CD4-positive, alpha-beta memory T cell (primary cell): ENCODE measurements at regions not wholly inside any gene's neighbourhood (a gene's known extent, or its start where the extent isn't known, plus 50 kb on each side); places are given as distances from the start of the nearest gene placed in this dataset.

Experiments used
- CTCF ChIA-PET: fragments of 350-600 bp; sonication (Branson Sonifier 250); formaldehyde crosslinking; loops from one replicate; lab custom pipeline; 2021; ENCODE audit warnings: inconsistent platforms; ENCODE audit not compliant: partially characterized antibody; lab: Charles Lee
- POLR2A ChIA-PET: fragments of 350-600 bp; sonication (Branson Sonifier 250); formaldehyde crosslinking; loops from one replicate; lab custom pipeline; 2021; ENCODE audit not compliant: partially characterized antibody; lab: Charles Lee
- DNase-seq, 5 donors: peaks; one replicate each; pipeline versions ENCODE4 v3.0.0 to v3.0.0-alpha.2; 2020 to 2022; ENCODE audit warnings: mixed read lengths in 1 of 5
- H3K27ac ChIP-seq: one replicate; pipeline ENCODE4 v1.7.0; 2013; ENCODE audit warnings: low read depth, low read length
- H3K27me3 ChIP-seq: 2 replicates; pipeline ENCODE4 v1.7.0; 2013; ENCODE audit warnings: mild to moderate bottlenecking, low read length, moderate library complexity; ENCODE audit not compliant: insufficient read depth
- H3K36me3 ChIP-seq: 2 replicates; pipeline ENCODE4 v1.7.0; 2013; ENCODE audit warnings: mild to moderate bottlenecking, low read length, moderate library complexity; ENCODE audit not compliant: insufficient read depth
- H3K4me1 ChIP-seq: 2 replicates; pipeline ENCODE4 v1.7.0; 2013; ENCODE audit warnings: mild to moderate bottlenecking, low read length, moderate library complexity; ENCODE audit not compliant: insufficient read depth
- H3K4me3 ChIP-seq, 2 donors: one replicate each; pipeline ENCODE4 v1.7.0; 2013; ENCODE audit warnings: low read length in 2 of 2, mild to moderate bottlenecking in 1 of 2
- H3K9me3 ChIP-seq, 2 donors: one replicate each; pipeline ENCODE4 v1.7.0; 2013; ENCODE audit warnings: low read length in 2 of 2, control low read depth in 1 of 2; ENCODE audit not compliant: control insufficient read depth in 1 of 2
- H3K27ac Mint-ChIP-seq, 7 donors: one replicate each; pipeline ENCODE4 v1.8.0; 2020 to 2021; ENCODE audit warnings: mixed read lengths in 7 of 7, mild to moderate bottlenecking in 6 of 7, inconsistent platforms in 3 of 7, moderate library complexity in 3 of 7
- H3K27me3 Mint-ChIP-seq, 2 donors: one replicate each; pipeline ENCODE4 v1.8.0; 2020 to 2021; ENCODE audit warnings: mixed read lengths in 2 of 2
- H3K36me3 Mint-ChIP-seq, 2 donors: one replicate each; pipeline ENCODE4 v1.8.0; 2020 to 2021; ENCODE audit warnings: mixed read lengths in 2 of 2, inconsistent platforms in 1 of 2, mild to moderate bottlenecking in 1 of 2
- H3K4me1 Mint-ChIP-seq, 4 donors: one replicate each; pipeline ENCODE4 v1.8.0; 2020 to 2021; ENCODE audit warnings: mixed read lengths in 4 of 4, mild to moderate bottlenecking in 1 of 4
- H3K4me3 Mint-ChIP-seq, 8 donors: one replicate each; pipeline ENCODE4 v1.8.0; 2020 to 2021; ENCODE audit warnings: mixed read lengths in 8 of 8, mild to moderate bottlenecking in 7 of 8, moderate library complexity in 6 of 8, inconsistent platforms in 3 of 8
- H3K9me3 Mint-ChIP-seq, 8 donors: one replicate each; pipeline ENCODE4 v1.8.0; 2020 to 2021; ENCODE audit warnings: mixed read lengths in 8 of 8, mild to moderate bottlenecking in 5 of 8, inconsistent platforms in 3 of 8, moderate library complexity in 1 of 8
- intact Hi-C: fragments of 100-400 bp; cut with micrococcal nuclease; formaldehyde crosslinking; loops from one replicate; pipeline ENCODE4 v1.15.1; 2023

DNA sequence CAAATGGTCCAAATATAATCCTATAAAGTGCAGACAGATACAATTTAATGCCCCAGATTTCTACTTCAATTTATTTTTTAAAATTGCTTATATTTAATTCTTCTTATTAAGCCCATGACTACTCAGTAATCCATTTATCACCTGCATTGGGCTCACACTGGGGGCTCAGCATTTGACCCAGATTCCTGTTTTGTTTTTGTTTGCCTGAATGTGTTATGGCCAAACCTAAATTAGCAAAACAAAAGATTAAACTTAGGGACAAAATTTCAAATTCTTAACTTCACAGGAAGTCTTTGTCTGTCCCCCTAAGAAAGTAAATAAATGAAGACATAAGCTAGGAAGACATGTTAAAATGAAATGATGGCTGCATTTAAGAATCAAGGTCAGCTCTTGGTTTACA lies 322.3 kb downstream of the RMST start:
- POLR2A ChIA-PET = no interaction called here
- Histone ChIP-seq H3K9me3 (no peaks in the 10 kb centered on the region), H3K27me3 (no peaks in the 10 kb centered on the region), H3K4me3 (no peak overlapping the region), H3K4me1 (no peaks in the 10 kb centered on the region), H3K36me3 (no peaks in the 10 kb centered on the region), H3K27ac (no peak overlapping the region)
- Mint-ChIP-seq H3K4me3 (no peak overlapping the region), H3K27ac (no peak overlapping the region), H3K27me3 (no peaks in the 10 kb centered on the region), H3K9me3 (peaks cover 0 to 6% (median 0%) of the 10 kb centered on the region in 8 donors), H3K36me3 (no peaks in the 10 kb centered on the region), H3K4me1 (no peaks in the 10 kb centered on the region)
- DNase-seq = no peak
- intact Hi-C loops = no loop called here
- CTCF ChIA-PET = no interaction called here

- ChIA-PET CTCF (no interaction called here), POLR2A (no interaction called here)
- Mint-ChIP-seq H3K27ac (no peak overlapping the region), H3K4me1 (no peaks in the 10 kb centered on the region), H3K36me3 (no peaks in the 10 kb centered on the region), H3K27me3 (no peaks in the 10 kb centered on the region), H3K4me3 (no peak overlapping the region), H3K9me3 (peaks cover 0 to 10% (median 5%) of the 10 kb centered on the region in 8 donors)
- no peak for DNase-seq
- no peak overlapping the region for H3K4me3 ChIP-seq
- intact Hi-C loops = no loop called here
- H3K9me3 ChIP-seq = no peaks in the 10 kb centered on the region
- no peak overlapping the region for H3K27ac ChIP-seq
- no peaks in the 10 kb centered on the region for H3K27me3 ChIP-seq
- H3K36me3 ChIP-seq = no peaks in the 10 kb centered on the region
- H3K4me1 ChIP-seq = no peaks in the 10 kb centered on the region
These were observed 327.7 kb downstream of the RMST start for GRCh38 chr12:97790281-97790680.

DNA sequence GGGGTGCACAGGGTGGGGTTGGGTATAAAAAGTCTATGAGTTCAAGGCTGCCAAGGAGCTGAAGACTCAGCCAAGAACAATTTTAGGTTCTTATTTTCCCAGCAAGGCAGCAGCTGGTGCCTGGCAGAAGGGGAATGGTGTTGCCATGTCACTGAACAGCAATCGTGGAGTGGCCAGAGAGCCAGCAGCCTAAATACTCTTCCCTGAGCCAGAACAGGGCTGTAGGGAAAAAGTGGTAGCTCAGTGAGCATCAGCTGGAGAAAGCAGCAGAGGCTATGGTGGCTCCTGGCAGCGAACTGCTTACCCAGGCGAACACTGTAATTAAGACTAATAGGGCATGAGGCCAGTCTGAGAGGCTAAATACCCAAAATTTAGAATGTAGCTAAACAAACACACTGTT lies 334.9 kb downstream of the RMST start:
- Mint-ChIP-seq H3K36me3 (no peaks in the 10 kb centered on the region), H3K9me3 (peaks cover 0 to 9% (median 4%) of the 10 kb centered on the region in 8 donors)
- CTCF ChIA-PET = no interaction called here

DNA sequence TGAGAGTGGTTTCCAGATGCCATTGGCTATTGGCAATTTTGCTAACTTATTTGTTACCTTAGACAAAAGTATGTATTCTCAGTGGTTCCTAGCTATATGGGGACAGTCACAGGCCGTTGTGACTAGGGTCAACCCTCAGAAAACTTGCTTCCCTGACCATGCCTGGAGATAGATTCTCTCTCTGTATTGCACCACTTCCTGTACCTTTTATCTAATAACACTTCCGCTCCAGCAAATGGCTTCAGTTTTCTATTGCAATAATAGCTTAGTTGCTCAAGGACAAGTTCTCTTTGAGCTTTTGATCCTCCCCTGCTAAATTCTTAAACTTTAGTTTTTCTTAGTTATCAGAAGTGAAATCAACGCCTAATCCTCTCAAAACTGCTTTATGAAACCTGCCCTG lies 338.0 kb downstream of the RMST start:
- Mint-ChIP-seq H3K36me3 (no peaks in the 10 kb centered on the region), H3K4me1 (no peaks in the 10 kb centered on the region), H3K27ac (no peak overlapping the region), H3K9me3 (peaks cover 0 to 8% (median 0%) of the 10 kb centered on the region in 8 donors), H3K27me3 (peaks cover 0 to 1% of the 10 kb centered on the region in 2 donors), H3K4me3 (no peak overlapping the region)
- Histone ChIP-seq H3K27ac (no peak overlapping the region), H3K27me3 (no peaks in the 10 kb centered on the region), H3K36me3 (no peaks in the 10 kb centered on the region), H3K9me3 (no peaks in the 10 kb centered on the region), H3K4me1 (no peaks in the 10 kb centered on the region), H3K4me3 (no peak overlapping the region)
- no peak for DNase-seq
- ChIA-PET CTCF (no interaction called here), POLR2A (no interaction called here)
- intact Hi-C loops = no loop called here

More for the DNA sequence above, 334.9 kb downstream of the RMST start:
- no peak overlapping the region for H3K27ac ChIP-seq
- H3K4me1 ChIP-seq = no peaks in the 10 kb centered on the region
- intact Hi-C loops = no loop called here
- no peaks in the 10 kb centered on the region for H3K4me1 Mint-ChIP-seq
- H3K9me3 ChIP-seq = no peaks in the 10 kb centered on the region
- H3K36me3 ChIP-seq = no peaks in the 10 kb centered on the region
- H3K27me3 ChIP-seq = no peaks in the 10 kb centered on the region
- POLR2A ChIA-PET = no interaction called here
- H3K4me3 ChIP-seq = no peak overlapping the region
- no peak for DNase-seq
- H3K4me3 Mint-ChIP-seq = no peak overlapping the region
- H3K27ac Mint-ChIP-seq = no peak overlapping the region
- no peaks in the 10 kb centered on the region for H3K27me3 Mint-ChIP-seq

- POLR2A ChIA-PET = no interaction called here
- Histone ChIP-seq H3K36me3 (no peaks in the 10 kb centered on the region), H3K9me3 (no peaks in the 10 kb centered on the region), H3K27me3 (no peaks in the 10 kb centered on the region), H3K4me3 (no peak overlapping the region), H3K4me1 (no peaks in the 10 kb centered on the region), H3K27ac (no peak overlapping the region)
- CTCF ChIA-PET = no interaction called here
- Mint-ChIP-seq H3K9me3 (peaks cover 0 to 9% (median 0%) of the 10 kb centered on the region in 8 donors), H3K4me3 (no peak overlapping the region), H3K27me3 (peaks cover 0 to 1% of the 10 kb centered on the region in 2 donors), H3K4me1 (no peaks in the 10 kb centered on the region), H3K27ac (no peak overlapping the region), H3K36me3 (no peaks in the 10 kb centered on the region)
- intact Hi-C loops = no loop called here
- no peak for DNase-seq
These were observed 339.0 kb downstream of the RMST start for GRCh38 chr12:97801471-97802059.

GRCh38 chr12:97805146-97805545 lies 342.5 kb downstream of the RMST start:
- Histone ChIP-seq H3K4me1 (no peaks in the 10 kb centered on the region), H3K9me3 (no peaks in the 10 kb centered on the region), H3K27ac (no peak overlapping the region), H3K36me3 (no peaks in the 10 kb centered on the region), H3K4me3 (no peak overlapping the region), H3K27me3 (no peaks in the 10 kb centered on the region)
- Mint-ChIP-seq H3K4me3 (no peak overlapping the region), H3K27me3 (peaks cover 0 to 3% of the 10 kb centered on the region in 2 donors), H3K4me1 (no peaks in the 10 kb centered on the region), H3K36me3 (no peaks in the 10 kb centered on the region), H3K27ac (no peak overlapping the region), H3K9me3 (peaks cover 0 to 4% (median under 1%) of the 10 kb centered on the region in 8 donors)
- intact Hi-C loops = no loop called here
- POLR2A ChIA-PET = no interaction called here
- CTCF ChIA-PET = no interaction called here
- DNase-seq = no peak

GRCh38 chr12:97813301-97813700 lies 350.7 kb downstream of the RMST start:
- peaks cover 0 to 10% (median under 1%) of the 10 kb centered on the region in 8 donors for H3K9me3 Mint-ChIP-seq
- no peak overlapping the region for H3K4me3 Mint-ChIP-seq
- Histone ChIP-seq H3K4me3 (no peak overlapping the region), H3K36me3 (no peaks in the 10 kb centered on the region), H3K27ac (no peak overlapping the region), H3K27me3 (no peaks in the 10 kb centered on the region), H3K9me3 (no peaks in the 10 kb centered on the region), H3K4me1 (no peaks in the 10 kb centered on the region)
- intact Hi-C loops = no loop called here
- ChIA-PET CTCF (no interaction called here), POLR2A (no interaction called here)
- H3K4me1 Mint-ChIP-seq = no peaks in the 10 kb centered on the region
- no peak for DNase-seq
- H3K36me3 Mint-ChIP-seq = no peaks in the 10 kb centered on the region
- no peaks in the 10 kb centered on the region for H3K27me3 Mint-ChIP-seq
- H3K27ac Mint-ChIP-seq = no peak overlapping the region

DNA sequence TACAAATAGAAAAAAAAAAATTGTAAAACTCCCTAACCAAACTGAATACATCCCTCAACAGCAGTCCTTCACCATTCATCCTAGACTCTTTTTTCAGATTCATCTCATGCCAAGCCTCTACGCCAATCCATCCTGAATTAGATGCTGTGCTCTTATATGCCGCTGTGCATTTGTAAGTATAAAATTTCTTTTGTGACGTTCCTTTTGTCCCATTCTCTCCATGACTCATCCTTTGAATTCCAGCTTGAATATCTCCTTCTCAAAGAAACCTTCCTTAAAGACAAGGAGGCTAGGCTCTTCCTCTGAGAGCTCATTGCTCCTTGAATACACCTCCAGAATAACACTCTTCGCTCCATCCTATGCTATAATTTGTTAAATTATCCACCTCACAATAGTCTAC lies 359.2 kb downstream of the RMST start:
- H3K36me3 Mint-ChIP-seq = no peaks in the 10 kb centered on the region
- CTCF ChIA-PET = no interaction called here
- Histone ChIP-seq H3K27me3 (no peaks in the 10 kb centered on the region), H3K9me3 (no peaks in the 10 kb centered on the region), H3K36me3 (no peaks in the 10 kb centered on the region), H3K27ac (no peak overlapping the region), H3K4me1 (no peaks in the 10 kb centered on the region), H3K4me3 (no peak overlapping the region)
- H3K27ac Mint-ChIP-seq = no peak overlapping the region
- H3K27me3 Mint-ChIP-seq = no peaks in the 10 kb centered on the region
- H3K9me3 Mint-ChIP-seq = peaks cover 0 to 5% (median 0%) of the 10 kb centered on the region in 8 donors
- no peak overlapping the region for H3K4me3 Mint-ChIP-seq
- H3K4me1 Mint-ChIP-seq = no peaks in the 10 kb centered on the region
- intact Hi-C loops = no loop called here
- POLR2A ChIA-PET = no interaction called here
- DNase-seq = no peak
